ENCODE measurements at regions not wholly inside any gene's neighbourhood (a gene's known extent, or its start where the extent isn't known, plus 50 kb on each side); places are given as distances from the start of the nearest gene placed in this dataset.

DNA sequence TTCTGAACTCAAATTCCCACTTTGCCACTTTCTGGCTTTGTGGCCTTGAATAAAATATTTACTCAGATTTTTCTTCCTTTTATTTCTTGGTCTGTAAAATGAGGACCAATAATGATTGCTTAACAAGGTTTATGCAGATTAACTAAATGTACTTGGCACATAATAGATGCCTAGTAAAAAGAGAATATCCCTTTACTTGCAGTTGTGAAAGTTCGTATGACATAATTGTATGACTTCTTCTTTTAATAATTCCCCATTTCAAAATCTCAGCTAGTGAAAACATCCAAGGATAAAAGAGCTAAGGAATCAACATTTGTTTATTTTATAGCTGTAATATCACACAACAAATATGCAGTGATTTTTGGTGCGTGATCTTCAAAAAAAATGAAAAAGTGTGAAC is 215.6 kb upstream of the ATP2B1 start:
- no peak for DNase-seq (ENCODE audit: low read depth, low spot score)
- no peak overlapping the region for H3K9ac ChIP-seq (ENCODE audit: insufficient read length)
- H3K9me3 ChIP-seq (ENCODE audit: low read depth, low read length), result no peaks in the 10 kb centered on the region
- H3K4me3 ChIP-seq, result no peak overlapping the region
- no peaks in the 10 kb centered on the region for H3K36me3 ChIP-seq (ENCODE audit: insufficient read depth, low read length)
- H3K27ac ChIP-seq, result no peak overlapping the region
- TF ChIP-seq EZH2 (IDR thresholded peaks at IDR 0.05), result no peak
- no peak for TF ChIP-seq FOXP2 (optimal IDR thresholded peaks at IDR 0.05; ENCODE audit: control extremely low read depth, extremely low read length, insufficient read depth)
- no peak for TF ChIP-seq POLR2AphosphoS5 (IDR thresholded peaks at IDR 0.05; ENCODE audit: borderline replicate concordance, low read depth, low read length)

DNA sequence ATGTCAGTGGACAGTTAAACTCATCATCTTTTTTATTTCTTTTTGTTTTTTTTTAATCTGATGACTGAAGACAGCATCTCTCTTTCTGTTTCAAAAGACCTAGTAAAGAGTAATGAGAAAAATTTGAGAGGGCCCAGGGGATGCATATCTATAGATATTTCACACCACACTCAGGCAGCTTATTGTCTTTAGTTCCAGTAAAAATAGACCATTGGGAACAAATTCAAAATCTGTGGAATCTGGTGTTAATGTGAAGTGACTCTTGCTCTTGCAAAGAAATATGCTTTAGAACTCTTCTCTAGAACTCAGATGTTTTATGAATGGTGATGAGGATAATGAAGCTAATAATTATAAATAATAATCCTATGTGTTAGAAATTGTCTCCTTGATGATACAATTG is 214.5 kb upstream of the ATP2B1 start:
- TF ChIP-seq FOXP2 (optimal IDR thresholded peaks at IDR 0.05; ENCODE audit: control extremely low read depth, extremely low read length, insufficient read depth) (no peak), POLR2AphosphoS5 (IDR thresholded peaks at IDR 0.05; ENCODE audit: borderline replicate concordance, low read depth, low read length) (no peak), EZH2 (IDR thresholded peaks at IDR 0.05) (no peak)

DNA sequence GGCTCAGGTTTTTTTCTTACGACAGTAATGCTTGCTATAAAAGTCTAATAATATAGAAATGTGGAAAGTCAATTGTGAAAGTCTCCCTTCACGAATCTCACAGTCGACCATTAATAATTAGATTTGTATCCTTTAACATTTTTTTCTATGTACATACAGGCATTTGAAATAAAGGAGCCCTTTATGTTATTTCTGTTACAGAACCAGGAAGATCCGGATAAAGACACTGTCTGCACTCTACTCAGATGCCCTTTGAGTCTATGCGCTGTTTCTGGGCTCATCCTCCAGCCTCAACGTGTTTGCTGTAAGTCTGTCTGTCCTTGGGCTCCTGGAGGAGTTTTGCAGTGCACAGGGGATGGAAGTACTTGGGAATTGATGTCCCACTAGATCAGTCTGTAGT is 212.2 kb upstream of the ATP2B1 start:
- TF ChIP-seq FOXP2 (optimal IDR thresholded peaks at IDR 0.05; ENCODE audit: control extremely low read depth, extremely low read length, insufficient read depth) (no peak), EZH2 (IDR thresholded peaks at IDR 0.05) (no peak), POLR2AphosphoS5 (IDR thresholded peaks at IDR 0.05; ENCODE audit: borderline replicate concordance, low read depth, low read length) (no peak)
- no peak for DNase-seq (ENCODE audit: low read depth, low spot score)
- Histone ChIP-seq H3K9ac (ENCODE audit: insufficient read length) (no peak overlapping the region), H3K4me3 (no peak overlapping the region), H3K36me3 (ENCODE audit: insufficient read depth, low read length) (no peaks in the 10 kb centered on the region), H3K9me3 (ENCODE audit: low read depth, low read length) (no peaks in the 10 kb centered on the region), H3K27ac (no peak overlapping the region)

More for the DNA sequence above, 214.5 kb upstream of the ATP2B1 start:
- Histone ChIP-seq H3K4me3 (no peak overlapping the region), H3K9ac (ENCODE audit: insufficient read length) (no peak overlapping the region), H3K36me3 (ENCODE audit: insufficient read depth, low read length) (no peaks in the 10 kb centered on the region), H3K9me3 (ENCODE audit: low read depth, low read length) (no peaks in the 10 kb centered on the region), H3K27ac (no peak overlapping the region)
- DNase-seq (ENCODE audit: low read depth, low spot score), result no peak

DNA sequence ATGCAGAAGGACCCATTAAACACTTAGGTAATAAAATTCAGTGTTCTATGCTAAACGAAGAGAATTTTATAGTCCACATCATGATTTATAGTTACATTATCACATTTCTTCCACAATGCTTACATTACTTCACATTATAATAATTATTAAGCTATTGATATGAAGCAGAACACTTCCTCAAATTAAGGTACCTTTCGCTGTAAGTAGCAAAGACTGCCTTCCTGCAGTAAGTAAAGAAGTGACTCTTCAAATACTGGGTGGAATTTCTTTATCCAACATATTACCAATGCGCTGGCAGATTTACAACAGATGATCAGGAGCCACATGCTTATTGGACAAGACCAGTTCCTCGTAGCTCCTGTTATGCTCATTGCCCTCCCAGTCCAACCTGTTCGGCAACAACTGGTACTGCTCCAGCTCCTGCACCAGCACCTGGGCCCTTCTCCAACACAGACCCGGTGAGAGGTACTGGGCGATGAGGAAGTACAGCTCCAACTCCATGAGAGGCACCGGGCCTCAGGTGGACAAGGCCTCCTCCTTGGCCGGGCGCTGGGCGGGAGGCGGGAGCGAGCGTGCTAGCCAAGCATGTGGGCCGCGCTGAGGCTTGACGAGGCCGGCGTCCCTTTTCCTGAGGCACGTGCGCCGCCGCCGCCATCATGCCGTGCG is 210.7 kb upstream of the ATP2B1 start:
- Histone ChIP-seq H3K36me3 (ENCODE audit: insufficient read depth, low read length) (no peaks in the 10 kb centered on the region), H3K9ac (ENCODE audit: insufficient read length) (no peak overlapping the region), H3K9me3 (ENCODE audit: low read depth, low read length) (no peaks in the 10 kb centered on the region), H3K4me3 (no peak overlapping the region), H3K27ac (no peak overlapping the region)
- TF ChIP-seq POLR2AphosphoS5 (IDR thresholded peaks at IDR 0.05; ENCODE audit: borderline replicate concordance, low read depth, low read length) (no peak), EZH2 (IDR thresholded peaks at IDR 0.05) (no peak), FOXP2 (optimal IDR thresholded peaks at IDR 0.05; ENCODE audit: control extremely low read depth, extremely low read length, insufficient read depth) (no peak)
- DNase-seq (ENCODE audit: low read depth, low spot score), result no peak

DNA sequence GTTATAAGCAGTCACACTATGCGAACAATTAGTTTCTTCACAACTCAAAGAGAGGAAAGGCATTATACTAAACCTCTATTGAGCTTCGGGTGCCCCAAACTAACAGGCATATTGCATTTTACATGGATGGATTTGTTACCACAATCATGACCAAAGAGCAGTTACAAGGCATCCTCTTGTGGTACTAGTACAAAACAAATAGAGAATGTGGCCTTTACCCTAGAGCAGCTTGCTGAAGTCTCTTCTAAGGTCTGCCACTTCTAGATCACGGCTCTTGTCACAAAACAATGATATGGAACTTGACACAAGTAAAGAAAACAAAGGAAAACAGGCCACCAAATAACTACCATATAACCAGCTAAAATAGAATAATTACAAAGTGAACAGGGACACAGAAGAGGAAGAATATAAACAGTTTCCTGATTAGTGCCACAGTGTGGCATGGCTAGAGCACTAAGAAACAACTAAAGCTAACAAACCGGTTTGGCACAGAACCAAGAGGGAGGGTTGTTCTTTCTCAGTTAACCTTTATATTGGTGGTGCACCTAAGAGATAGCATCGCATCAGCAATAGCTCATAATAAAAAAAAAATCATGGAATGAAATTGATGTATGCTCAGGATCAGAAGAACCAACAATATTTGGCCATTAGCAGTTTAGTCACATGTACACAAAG is 209.7 kb upstream of the ATP2B1 start:
- Histone ChIP-seq H3K36me3 (ENCODE audit: insufficient read depth, low read length) (no peaks in the 10 kb centered on the region), H3K4me3 (no peak overlapping the region), H3K9ac (ENCODE audit: insufficient read length) (no peak overlapping the region), H3K9me3 (ENCODE audit: low read depth, low read length) (no peaks in the 10 kb centered on the region), H3K27ac (no peak overlapping the region)
- TF ChIP-seq EZH2 (IDR thresholded peaks at IDR 0.05) (no peak), FOXP2 (optimal IDR thresholded peaks at IDR 0.05; ENCODE audit: control extremely low read depth, extremely low read length, insufficient read depth) (no peak), POLR2AphosphoS5 (IDR thresholded peaks at IDR 0.05; ENCODE audit: borderline replicate concordance, low read depth, low read length) (no peak)
- no peak for DNase-seq (ENCODE audit: low read depth, low spot score)

DNA sequence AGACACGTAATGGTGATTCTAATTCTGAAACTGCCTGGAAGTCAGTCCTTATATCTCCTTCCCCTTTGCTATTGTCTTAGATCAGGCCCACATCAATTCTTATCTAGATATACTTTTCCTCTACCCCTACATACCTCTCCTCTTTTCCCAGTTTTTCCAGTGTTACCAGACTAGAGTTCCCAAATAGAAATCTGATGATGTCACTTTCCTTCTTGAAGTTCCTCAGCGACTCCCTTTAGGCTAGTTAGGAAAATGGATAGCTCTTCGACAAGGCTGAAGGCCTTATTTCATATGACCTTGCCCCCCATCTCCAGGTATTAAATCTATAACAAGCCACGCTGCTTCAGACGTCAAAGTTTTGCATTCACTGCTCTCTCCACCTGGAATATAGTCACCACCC is 201.1 kb upstream of the ATP2B1 start:
- no peak for DNase-seq (ENCODE audit: low read depth, low spot score)
- Histone ChIP-seq H3K9me3 (ENCODE audit: low read depth, low read length) (no peaks in the 10 kb centered on the region), H3K27ac (no peak overlapping the region), H3K9ac (ENCODE audit: insufficient read length) (no peak overlapping the region), H3K4me3 (no peak overlapping the region), H3K36me3 (ENCODE audit: insufficient read depth, low read length) (no peaks in the 10 kb centered on the region)
- TF ChIP-seq EZH2 (IDR thresholded peaks at IDR 0.05), result no peak
- TF ChIP-seq FOXP2 (optimal IDR thresholded peaks at IDR 0.05; ENCODE audit: control extremely low read depth, extremely low read length, insufficient read depth), result no peak
- no peak for TF ChIP-seq POLR2AphosphoS5 (IDR thresholded peaks at IDR 0.05; ENCODE audit: borderline replicate concordance, low read depth, low read length)

DNA sequence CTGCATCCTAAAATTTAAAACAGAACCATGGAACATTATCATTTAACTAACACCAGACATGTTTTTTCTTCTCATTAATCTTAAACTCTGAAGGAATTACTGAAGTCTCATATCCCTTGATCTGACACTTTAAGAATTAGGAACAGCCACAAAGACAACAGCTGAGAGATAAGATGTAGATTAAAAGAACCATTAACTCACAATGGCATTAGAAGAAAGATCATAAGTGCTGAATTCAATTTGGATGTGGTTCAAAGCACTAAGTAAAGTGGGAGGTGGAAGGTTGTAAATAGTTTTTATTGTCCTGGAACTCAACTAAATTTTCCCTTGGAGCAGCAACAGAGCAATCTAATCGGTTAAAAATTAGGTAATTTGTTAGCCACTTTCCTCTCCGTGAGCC is 199.0 kb upstream of the ATP2B1 start:
- Histone ChIP-seq H3K9ac (ENCODE audit: insufficient read length) (no peak overlapping the region), H3K36me3 (ENCODE audit: insufficient read depth, low read length) (no peaks in the 10 kb centered on the region), H3K27ac (no peak overlapping the region), H3K4me3 (no peak overlapping the region), H3K9me3 (ENCODE audit: low read depth, low read length) (no peaks in the 10 kb centered on the region)
- no peak for DNase-seq (ENCODE audit: low read depth, low spot score)
- TF ChIP-seq EZH2 (IDR thresholded peaks at IDR 0.05) (no peak), FOXP2 (optimal IDR thresholded peaks at IDR 0.05; ENCODE audit: control extremely low read depth, extremely low read length, insufficient read depth) (no peak), POLR2AphosphoS5 (IDR thresholded peaks at IDR 0.05; ENCODE audit: borderline replicate concordance, low read depth, low read length) (no peak)

DNA sequence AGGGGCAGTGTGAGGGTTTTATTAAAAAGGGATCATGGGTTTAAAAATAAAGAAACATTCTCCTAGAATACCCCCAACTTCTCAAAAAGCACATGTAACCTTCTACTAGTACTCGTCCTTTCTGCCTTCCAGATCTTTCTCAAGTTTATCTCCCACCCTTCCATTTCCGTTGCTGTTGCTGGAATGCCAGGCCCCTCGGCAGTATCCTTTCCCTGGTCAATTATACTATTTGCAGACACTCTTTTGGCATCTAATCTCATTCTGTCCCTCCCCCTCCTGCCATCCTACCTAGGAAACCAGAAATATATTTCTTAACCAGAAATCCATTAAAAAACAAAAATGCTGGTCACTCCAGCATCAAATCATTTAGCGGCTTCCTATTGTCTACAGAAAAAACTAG is 198.2 kb upstream of the ATP2B1 start:
- Histone ChIP-seq H3K9ac (ENCODE audit: insufficient read length) (no peak overlapping the region), H3K9me3 (ENCODE audit: low read depth, low read length) (no peaks in the 10 kb centered on the region), H3K36me3 (ENCODE audit: insufficient read depth, low read length) (no peaks in the 10 kb centered on the region), H3K27ac (no peak overlapping the region), H3K4me3 (no peak overlapping the region)
- no peak for DNase-seq (ENCODE audit: low read depth, low spot score)
- TF ChIP-seq POLR2AphosphoS5 (IDR thresholded peaks at IDR 0.05; ENCODE audit: borderline replicate concordance, low read depth, low read length), result no peak
- TF ChIP-seq EZH2 (IDR thresholded peaks at IDR 0.05), result no peak
- no peak for TF ChIP-seq FOXP2 (optimal IDR thresholded peaks at IDR 0.05; ENCODE audit: control extremely low read depth, extremely low read length, insufficient read depth)
